ENCODE measurements at regions not wholly inside any gene's neighbourhood (a gene's known extent, or its start where the extent isn't known, plus 50 kb on each side); places are given as distances from the start of the nearest gene placed in this dataset.

DNA sequence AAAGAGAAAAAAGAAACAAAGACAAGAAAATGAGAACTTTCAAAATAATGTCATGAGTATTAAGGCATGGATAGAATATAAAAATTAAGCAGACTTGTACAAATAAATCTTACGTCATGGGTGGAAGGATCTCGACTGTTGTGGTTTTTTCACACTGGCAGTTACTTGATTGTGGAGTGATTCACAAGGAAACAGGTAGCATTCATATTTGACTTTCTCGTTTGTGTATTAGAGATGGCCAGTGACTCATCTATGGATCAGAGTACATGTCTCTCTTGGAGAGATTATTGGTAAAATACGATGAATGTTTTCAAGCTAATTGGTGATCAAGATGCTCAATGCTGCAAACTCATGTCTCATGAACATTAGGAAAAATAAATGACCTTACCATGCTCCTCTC, 564.3 kb downstream of the GATA3 start:
- DNase-seq (ENCODE audit: low spot score) (no peak), ATAC-seq (ENCODE audit: low read depth) (peak; percentile 79)
- Histone ChIP-seq H3K36me3 (ENCODE audit: low read depth) (no peaks in the 10 kb centered on the region), H3K4me1 (ENCODE audit: insufficient read depth, poor library complexity, severe bottlenecking) (peaks cover 15% of the 10 kb centered on the region), H3K9me3 (ENCODE audit: severe bottlenecking) (no peaks in the 10 kb centered on the region), H3K27me3 (ENCODE audit: insufficient read depth, poor library complexity, severe bottlenecking) (no peaks in the 10 kb centered on the region), H3K4me3 (ENCODE audit: severe bottlenecking) (no peak overlapping the region), H3K27ac (ENCODE audit: poor library complexity, severe bottlenecking) (peak overlapping the region; percentile 10)
- TF ChIP-seq, protein P1, sequence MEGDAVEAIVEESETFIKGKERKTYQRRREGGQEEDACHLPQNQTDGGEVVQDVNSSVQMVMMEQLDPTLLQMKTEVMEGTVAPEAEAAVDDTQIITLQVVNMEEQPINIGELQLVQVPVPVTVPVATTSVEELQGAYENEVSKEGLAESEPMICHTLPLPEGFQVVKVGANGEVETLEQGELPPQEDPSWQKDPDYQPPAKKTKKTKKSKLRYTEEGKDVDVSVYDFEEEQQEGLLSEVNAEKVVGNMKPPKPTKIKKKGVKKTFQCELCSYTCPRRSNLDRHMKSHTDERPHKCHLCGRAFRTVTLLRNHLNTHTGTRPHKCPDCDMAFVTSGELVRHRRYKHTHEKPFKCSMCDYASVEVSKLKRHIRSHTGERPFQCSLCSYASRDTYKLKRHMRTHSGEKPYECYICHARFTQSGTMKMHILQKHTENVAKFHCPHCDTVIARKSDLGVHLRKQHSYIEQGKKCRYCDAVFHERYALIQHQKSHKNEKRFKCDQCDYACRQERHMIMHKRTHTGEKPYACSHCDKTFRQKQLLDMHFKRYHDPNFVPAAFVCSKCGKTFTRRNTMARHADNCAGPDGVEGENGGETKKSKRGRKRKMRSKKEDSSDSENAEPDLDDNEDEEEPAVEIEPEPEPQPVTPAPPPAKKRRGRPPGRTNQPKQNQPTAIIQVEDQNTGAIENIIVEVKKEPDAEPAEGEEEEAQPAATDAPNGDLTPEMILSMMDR (IDR thresholded peaks at IDR 0.05; ENCODE audit: poor library complexity, severe bottlenecking), result no peak

DNA sequence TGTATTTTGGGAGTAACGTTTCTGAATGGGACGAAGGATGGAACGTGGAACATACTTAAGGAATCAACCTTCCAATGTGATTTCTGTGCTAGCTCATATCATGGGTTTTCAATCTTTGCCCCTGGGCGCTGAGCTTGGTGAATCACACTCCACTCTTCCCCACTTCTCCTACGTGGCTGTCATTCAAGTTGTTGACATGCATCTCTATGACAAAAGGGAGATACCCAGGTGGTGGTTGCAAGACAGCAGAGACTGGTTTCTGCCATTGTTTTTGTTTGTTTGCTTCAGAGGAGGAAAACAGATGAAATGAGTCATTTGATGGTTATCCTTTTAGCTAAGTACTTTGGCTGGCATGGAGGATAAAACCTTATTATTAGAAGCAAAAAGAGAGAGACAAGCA, 573.9 kb downstream of the GATA3 start:
- no peak overlapping the region for H3K27ac ChIP-seq (ENCODE audit: poor library complexity, severe bottlenecking)

DNA sequence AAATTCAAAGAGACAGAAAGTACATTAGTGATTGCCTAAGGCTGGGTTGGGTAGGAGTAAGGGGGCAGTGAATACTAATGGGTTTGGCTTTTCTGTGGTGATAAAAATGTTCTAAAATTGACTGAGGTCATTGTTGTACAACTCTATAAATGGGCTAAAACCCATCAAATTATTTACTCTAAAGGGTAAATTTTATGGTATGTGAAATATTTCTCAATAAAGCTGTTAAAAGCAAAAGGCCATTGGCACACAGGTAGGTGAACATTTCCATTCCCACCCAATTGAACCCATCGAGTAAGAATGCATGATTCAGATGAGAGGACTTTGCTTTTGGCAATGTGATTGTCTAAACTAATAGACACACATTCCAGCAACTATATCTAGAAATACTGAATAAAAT, 579.4 kb downstream of the GATA3 start:
- peak overlapping the region; percentile 73 for H3K27ac ChIP-seq (ENCODE audit: poor library complexity, severe bottlenecking)
- no peak for DNase-seq (ENCODE audit: low spot score)
- no peaks in the 10 kb centered on the region for H3K9me3 ChIP-seq (ENCODE audit: severe bottlenecking)
- peaks cover 14% of the 10 kb centered on the region for H3K4me1 ChIP-seq (ENCODE audit: insufficient read depth, poor library complexity, severe bottlenecking)
- no peaks in the 10 kb centered on the region for H3K27me3 ChIP-seq (ENCODE audit: insufficient read depth, poor library complexity, severe bottlenecking)
- H3K4me3 ChIP-seq (ENCODE audit: severe bottlenecking), result no peak overlapping the region
- no peaks in the 10 kb centered on the region for H3K36me3 ChIP-seq (ENCODE audit: low read depth)
- TF ChIP-seq, protein P1 (IDR thresholded peaks at IDR 0.05; ENCODE audit: poor library complexity, severe bottlenecking), result no peak
- ATAC-seq (ENCODE audit: low read depth), result peak; percentile 97

More for the DNA sequence above, 573.9 kb downstream of the GATA3 start:
- ATAC-seq (ENCODE audit: low read depth) (peak; percentile 41; the same call in 1 of the 3 replicates), DNase-seq (ENCODE audit: low spot score) (no peak)
- peaks cover 1% of the 10 kb centered on the region for H3K4me1 ChIP-seq (ENCODE audit: insufficient read depth, poor library complexity, severe bottlenecking)
- TF ChIP-seq, protein P1 (IDR thresholded peaks at IDR 0.05; ENCODE audit: poor library complexity, severe bottlenecking), result no peak
- no peak overlapping the region for H3K4me3 ChIP-seq (ENCODE audit: severe bottlenecking)
- H3K9me3 ChIP-seq (ENCODE audit: severe bottlenecking), result no peaks in the 10 kb centered on the region
- H3K27me3 ChIP-seq (ENCODE audit: insufficient read depth, poor library complexity, severe bottlenecking), result no peaks in the 10 kb centered on the region
- H3K36me3 ChIP-seq (ENCODE audit: low read depth), result no peaks in the 10 kb centered on the region

DNA sequence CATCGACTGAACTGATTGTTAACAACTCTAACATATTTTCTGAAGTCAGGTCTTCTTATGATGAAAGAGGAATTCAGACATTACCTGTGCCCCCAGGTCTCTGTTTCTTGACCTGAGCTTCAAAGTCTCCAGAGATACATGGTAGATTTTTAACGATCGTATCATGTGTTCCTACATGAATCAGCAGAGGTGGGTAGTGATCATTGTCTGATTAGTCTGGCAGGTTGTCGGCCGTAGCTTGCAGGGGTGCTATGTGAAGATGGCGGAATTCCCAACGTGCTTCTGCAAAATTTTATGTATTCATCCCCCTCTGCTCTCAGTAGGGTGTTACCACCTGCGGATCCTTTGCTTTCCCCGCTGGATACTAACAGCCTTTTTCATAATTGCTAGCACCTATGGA, 581.9 kb downstream of the GATA3 start:
- Histone ChIP-seq H3K27ac (ENCODE audit: poor library complexity, severe bottlenecking) (no peak overlapping the region), H3K4me1 (ENCODE audit: insufficient read depth, poor library complexity, severe bottlenecking) (peaks cover 14% of the 10 kb centered on the region), H3K9me3 (ENCODE audit: severe bottlenecking) (no peaks in the 10 kb centered on the region), H3K36me3 (ENCODE audit: low read depth) (no peaks in the 10 kb centered on the region), H3K27me3 (ENCODE audit: insufficient read depth, poor library complexity, severe bottlenecking) (no peaks in the 10 kb centered on the region), H3K4me3 (ENCODE audit: severe bottlenecking) (no peak overlapping the region)
- no peak for DNase-seq (ENCODE audit: low spot score)
- TF ChIP-seq, protein P1 (IDR thresholded peaks at IDR 0.05; ENCODE audit: poor library complexity, severe bottlenecking), result no peak
- ATAC-seq (ENCODE audit: low read depth), result no peak

DNA sequence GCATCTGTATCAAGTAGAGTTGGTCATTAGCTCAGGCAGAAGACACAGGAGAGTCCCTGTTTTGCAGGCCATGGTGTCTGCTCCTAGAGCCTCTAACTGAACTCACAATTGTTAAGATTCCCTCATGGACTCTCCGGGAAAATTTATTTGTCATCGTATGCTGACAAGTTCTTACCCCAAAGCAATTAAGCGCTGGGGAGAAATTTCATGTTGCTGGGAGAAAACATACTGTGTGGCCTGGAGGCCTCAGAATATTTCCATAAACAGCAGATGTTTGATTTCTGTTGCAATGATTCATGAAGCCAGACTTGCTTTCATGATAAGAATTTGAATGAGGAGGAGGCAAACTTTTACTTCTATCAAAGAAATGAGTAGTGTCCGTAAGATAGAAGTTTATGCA, 583.2 kb downstream of the GATA3 start:
- H3K4me1 ChIP-seq (ENCODE audit: insufficient read depth, poor library complexity, severe bottlenecking), result peaks cover 14% of the 10 kb centered on the region
- no peak for DNase-seq (ENCODE audit: low spot score)

More for the DNA sequence above, 583.2 kb downstream of the GATA3 start:
- no peak overlapping the region for H3K4me3 ChIP-seq (ENCODE audit: severe bottlenecking)
- ATAC-seq (ENCODE audit: low read depth), result no peak
- no peaks in the 10 kb centered on the region for H3K27me3 ChIP-seq (ENCODE audit: insufficient read depth, poor library complexity, severe bottlenecking)
- no peaks in the 10 kb centered on the region for H3K9me3 ChIP-seq (ENCODE audit: severe bottlenecking)
- no peaks in the 10 kb centered on the region for H3K36me3 ChIP-seq (ENCODE audit: low read depth)
- TF ChIP-seq, protein P1 (IDR thresholded peaks at IDR 0.05; ENCODE audit: poor library complexity, severe bottlenecking), result no peak
- H3K27ac ChIP-seq (ENCODE audit: poor library complexity, severe bottlenecking), result no peak overlapping the region

Measured in RWPE2 (cell line).